Trophoblast cell (in vitro differentiated cells and primary cell): ENCODE measurements at regions not wholly inside any gene's neighbourhood (a gene's known extent, or its start where the extent isn't known, plus 50 kb on each side); places are given as distances from the start of the nearest gene placed in this dataset.

Experiments used
- DNase-seq, 2 donors: peaks; one replicate each; pipeline ENCODE4 v3.0.0-alpha.2; 2016
- H2AFZ ChIP-seq: 2 replicates; pipeline ENCODE4 v1.6.1; 2013; ENCODE audit warnings: low read length, moderate library complexity, mild to moderate bottlenecking; ENCODE audit not compliant: insufficient read depth, poor library complexity
- H2AK5ac ChIP-seq: 2 replicates; pipeline ENCODE4 v1.6.1; 2013; ENCODE audit warnings: mild to moderate bottlenecking, low read length
- H2BK120ac ChIP-seq: 2 replicates; pipeline ENCODE4 v1.6.1; 2013; ENCODE audit warnings: low read length, mild to moderate bottlenecking, moderate library complexity; ENCODE audit not compliant: insufficient read depth, poor library complexity
- H2BK12ac ChIP-seq: 2 replicates; pipeline ENCODE4 v1.6.1; 2013; ENCODE audit warnings: mild to moderate bottlenecking, low read length, moderate library complexity
- H2BK5ac ChIP-seq: 2 replicates; pipeline ENCODE4 v1.6.1; 2013; ENCODE audit warnings: low read length, low read depth, moderate library complexity, mild to moderate bottlenecking; ENCODE audit not compliant: poor library complexity
- H3K14ac ChIP-seq: 2 replicates; pipeline ENCODE4 v1.6.1; 2013; ENCODE audit warnings: mild to moderate bottlenecking, low read length
- H3K18ac ChIP-seq: 2 replicates; pipeline ENCODE4 v1.6.1; 2013; ENCODE audit warnings: mild to moderate bottlenecking, low read length
- H3K23ac ChIP-seq: 2 replicates; pipeline ENCODE4 v1.6.1; 2013; ENCODE audit warnings: low read length
- H3K27ac ChIP-seq: 2 replicates; pipeline ENCODE4 v1.5.1; 2013; ENCODE audit warnings: low read depth, mild to moderate bottlenecking, inconsistent platforms, low read length, moderate library complexity
- H3K27me3 ChIP-seq: 2 replicates; pipeline ENCODE4 v1.6.1; 2013; ENCODE audit warnings: inconsistent platforms, mild to moderate bottlenecking, low read length, moderate library complexity; ENCODE audit not compliant: insufficient read depth
- H3K36me3 ChIP-seq, 2 experiments: 1 replicate in 1 of 2; 2 replicates in 1 of 2; pipeline ENCODE4 v1.6.1; 2013; ENCODE audit warnings: low read length in 2 of 2, mild to moderate bottlenecking in 2 of 2, moderate library complexity in 1 of 2; ENCODE audit not compliant: insufficient read depth in 2 of 2, control insufficient read depth in 1 of 2
- H3K4ac ChIP-seq: 2 replicates; pipeline ENCODE4 v1.6.1; 2013; ENCODE audit warnings: low read depth, mild to moderate bottlenecking, low read length, moderate library complexity
- H3K4me1 ChIP-seq, 2 experiments: 1 replicate in 1 of 2; 2 replicates in 1 of 2; pipeline ENCODE4 v1.6.1; 2013; ENCODE audit warnings: low read length in 2 of 2, mild to moderate bottlenecking in 2 of 2, moderate library complexity in 1 of 2; ENCODE audit not compliant: insufficient read depth in 2 of 2, control insufficient read depth in 1 of 2
- H3K4me2 ChIP-seq: 2 replicates; pipeline ENCODE4 v1.6.1; 2013; ENCODE audit warnings: inconsistent platforms, mild to moderate bottlenecking, low read length, moderate library complexity
- H3K4me3 ChIP-seq: 2 replicates; pipeline ENCODE4 v1.5.1; 2013; ENCODE audit warnings: mild to moderate bottlenecking, low read depth, low read length, inconsistent platforms
- H3K79me1 ChIP-seq: one replicate; pipeline ENCODE4 v1.6.1; 2013; ENCODE audit warnings: low read length
- H3K79me2 ChIP-seq: 2 replicates; pipeline ENCODE4 v1.6.1; 2013; ENCODE audit warnings: low read length, mild to moderate bottlenecking; ENCODE audit not compliant: control insufficient read depth, insufficient read depth, poor library complexity
- H3K9ac ChIP-seq: 2 replicates; pipeline ENCODE4 v1.6.1; 2013; ENCODE audit warnings: mild to moderate bottlenecking, low read length
- H3K9me3 ChIP-seq: 2 replicates; pipeline ENCODE4 v1.6.1; 2013; ENCODE audit warnings: low read depth, mild to moderate bottlenecking, control low read depth, inconsistent platforms, low read length; ENCODE audit not compliant: insufficient read depth
- H4K12ac ChIP-seq: 2 replicates; pipeline ENCODE4 v1.6.1; 2013; ENCODE audit warnings: low read depth, mild to moderate bottlenecking, low read length, moderate library complexity
- H4K8ac ChIP-seq: 2 replicates; pipeline ENCODE4 v1.6.1; 2013; ENCODE audit warnings: low read depth, mild to moderate bottlenecking, low read length, moderate library complexity
- H4K91ac ChIP-seq: one replicate; pipeline ENCODE4 v1.6.1; 2013; ENCODE audit warnings: low read depth, mild to moderate bottlenecking, low read length, moderate library complexity
- whole genome bisulfite sequencing: extraction: QIAGEN DNeasy Blood & Tissue Kit; methylation state at CpG from one replicate; pipeline ENCODE4 v1.1.7; 2013; ENCODE audit warnings: missing lambda C conversion rate; ENCODE audit not compliant: insufficient read length, insufficient coverage; ENCODE audit errors: extremely low coverage; 5-methylcytosine and 5-hydroxymethylcytosine counted together

GRCh38 chr18:33916200-33916599, 308.5 kb downstream of the NOL4 start:
- Histone ChIP-seq H3K27ac (no peak overlapping the region), H3K18ac (no peak overlapping the region), H2BK120ac (no peak overlapping the region), H2BK12ac (no peak overlapping the region), H3K9me3 (no peaks in the 10 kb centered on the region), H3K23ac (no peak overlapping the region), H2AFZ (no peak overlapping the region), H3K4me1 (no peaks in the 10 kb centered on the region), H3K4me2 (no peak overlapping the region), H3K27me3 (no peaks in the 10 kb centered on the region), H4K12ac (no peak overlapping the region), H4K8ac (no peak overlapping the region), H3K79me1 (no peaks in the 10 kb centered on the region), H3K4ac (no peak overlapping the region), H2AK5ac (no peak overlapping the region), H3K79me2 (no peaks in the 10 kb centered on the region), H3K36me3 (no peaks in the 10 kb centered on the region), H3K4me3 (no peak overlapping the region), H4K91ac (no peak overlapping the region), H3K9ac (no peak overlapping the region), H3K14ac (no peak overlapping the region), H2BK5ac (no peak overlapping the region)
- DNase-seq, result no peak
- WGBS, result no CpG with 5 or more reads among the region's 4 CpGs

DNA sequence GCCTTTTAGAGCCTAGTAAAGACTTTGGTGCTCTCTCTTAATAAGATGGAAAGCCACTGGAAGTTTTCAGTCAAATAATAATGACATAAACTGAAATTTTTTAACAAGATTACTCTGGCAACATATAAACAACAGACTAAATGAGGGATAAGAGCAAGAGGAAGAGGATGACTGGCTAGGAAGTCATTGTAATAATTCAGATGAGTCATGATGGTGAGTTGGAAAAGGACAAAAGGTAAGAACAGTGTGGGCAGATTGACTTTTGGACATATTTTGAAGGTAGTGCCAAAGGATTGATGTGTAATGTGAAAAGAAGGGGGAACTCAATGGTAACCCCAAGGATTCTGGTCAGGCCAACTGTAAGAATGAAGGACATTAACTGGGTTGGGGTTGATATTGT, 310.3 kb downstream of the NOL4 start:
- H3K27ac ChIP-seq, result no peak overlapping the region
- H4K91ac ChIP-seq, result no peak overlapping the region
- H3K4ac ChIP-seq, result no peak overlapping the region
- H3K9ac ChIP-seq, result no peak overlapping the region
- H3K79me2 ChIP-seq, result no peaks in the 10 kb centered on the region
- no peak overlapping the region for H2BK12ac ChIP-seq
- no peak overlapping the region for H4K12ac ChIP-seq
- no peak overlapping the region for H2BK120ac ChIP-seq
- no peak for DNase-seq
- H3K4me1 ChIP-seq, result no peaks in the 10 kb centered on the region
- H2AK5ac ChIP-seq, result no peak overlapping the region
- H4K8ac ChIP-seq, result no peak overlapping the region
- H3K4me3 ChIP-seq, result no peak overlapping the region
- no peaks in the 10 kb centered on the region for H3K79me1 ChIP-seq
- no peak overlapping the region for H2BK5ac ChIP-seq
- H3K9me3 ChIP-seq, result no peaks in the 10 kb centered on the region
- H3K36me3 ChIP-seq, result no peaks in the 10 kb centered on the region
- no peaks in the 10 kb centered on the region for H3K27me3 ChIP-seq
- no peak overlapping the region for H3K23ac ChIP-seq
- H3K4me2 ChIP-seq, result no peak overlapping the region
- H3K14ac ChIP-seq, result no peak overlapping the region
- no peak overlapping the region for H3K18ac ChIP-seq
- no peak overlapping the region for H2AFZ ChIP-seq

GRCh38 chr18:33906046-33906445, 318.7 kb downstream of the NOL4 start:
- H3K36me3 ChIP-seq, result no peaks in the 10 kb centered on the region
- no peaks in the 10 kb centered on the region for H3K9me3 ChIP-seq
- no peak overlapping the region for H2AK5ac ChIP-seq
- no peaks in the 10 kb centered on the region for H3K27me3 ChIP-seq
- no peaks in the 10 kb centered on the region for H3K4me1 ChIP-seq
- no peak overlapping the region for H3K27ac ChIP-seq
- no peak overlapping the region for H3K9ac ChIP-seq
- no peak overlapping the region for H3K14ac ChIP-seq
- no peak overlapping the region for H3K4me2 ChIP-seq
- no CpG with 5 or more reads among the region's 4 CpGs for WGBS
- H3K4me3 ChIP-seq, result no peak overlapping the region
- no peak overlapping the region for H2BK5ac ChIP-seq
- H4K12ac ChIP-seq, result no peak overlapping the region
- H3K23ac ChIP-seq, result no peak overlapping the region
- H3K4ac ChIP-seq, result no peak overlapping the region
- no peak overlapping the region for H4K91ac ChIP-seq
- no peak for DNase-seq
- H3K18ac ChIP-seq, result no peak overlapping the region
- no peaks in the 10 kb centered on the region for H3K79me2 ChIP-seq
- H3K79me1 ChIP-seq, result no peaks in the 10 kb centered on the region
- no peak overlapping the region for H2AFZ ChIP-seq
- no peak overlapping the region for H4K8ac ChIP-seq
- H2BK12ac ChIP-seq, result no peak overlapping the region
- H2BK120ac ChIP-seq, result no peak overlapping the region

DNA sequence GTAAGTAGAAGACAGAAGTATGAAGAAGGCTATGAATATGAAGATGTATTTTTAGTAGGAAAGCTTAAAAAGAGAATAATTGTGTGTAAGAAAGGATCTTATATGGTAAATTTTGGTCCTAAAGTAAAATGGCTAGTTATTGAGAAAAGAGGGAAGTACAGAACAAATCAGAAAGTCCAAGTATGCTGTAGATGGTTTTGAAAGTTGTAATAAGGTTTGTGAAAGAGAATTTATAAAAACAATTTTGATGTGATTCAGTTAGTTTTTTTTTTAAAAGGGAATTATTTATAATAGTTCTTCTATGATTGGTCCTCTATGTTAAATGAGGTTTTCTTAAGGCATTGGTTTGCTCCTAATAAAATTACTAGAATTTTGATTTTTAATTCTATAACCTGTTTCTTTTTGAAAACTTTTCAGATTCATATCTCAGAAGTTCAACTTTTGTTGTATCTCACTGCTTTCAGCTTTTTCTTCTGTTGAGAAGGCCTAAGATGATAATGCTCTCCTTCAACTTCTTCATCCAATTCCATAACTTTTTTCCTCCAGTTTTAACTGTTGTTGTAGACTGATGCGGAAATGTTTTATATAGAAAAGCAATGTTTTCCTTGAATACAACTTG, 322.7 kb downstream of the NOL4 start:
- H3K27me3 ChIP-seq, result no peaks in the 10 kb centered on the region
- H3K4me2 ChIP-seq, result no peak overlapping the region
- no peaks in the 10 kb centered on the region for H3K36me3 ChIP-seq
- no peak overlapping the region for H2BK5ac ChIP-seq
- H3K4me1 ChIP-seq, result no peaks in the 10 kb centered on the region
- H2BK12ac ChIP-seq, result no peak overlapping the region
- H3K9ac ChIP-seq, result no peak overlapping the region
- no peak overlapping the region for H2AK5ac ChIP-seq
- H3K14ac ChIP-seq, result no peak overlapping the region
- no peak overlapping the region for H3K18ac ChIP-seq
- no peak overlapping the region for H3K27ac ChIP-seq
- no peak overlapping the region for H4K12ac ChIP-seq
- no peak overlapping the region for H4K8ac ChIP-seq
- H2AFZ ChIP-seq, result no peak overlapping the region
- no peaks in the 10 kb centered on the region for H3K79me2 ChIP-seq
- no peaks in the 10 kb centered on the region for H3K9me3 ChIP-seq
- no peak overlapping the region for H2BK120ac ChIP-seq
- no peaks in the 10 kb centered on the region for H3K79me1 ChIP-seq
- no peak overlapping the region for H3K4ac ChIP-seq
- no peak overlapping the region for H3K4me3 ChIP-seq
- H4K91ac ChIP-seq, result no peak overlapping the region
- no CpG with 5 or more reads among the region's 1 CpG for WGBS
- DNase-seq, result no peak
- no peak overlapping the region for H3K23ac ChIP-seq
